SK-N-SH (cell line): ENCODE measurements at regions not wholly inside any gene's neighbourhood (a gene's known extent, or its start where the extent isn't known, plus 50 kb on each side); places are given as distances from the start of the nearest gene placed in this dataset.

Experiments used
- CTCF ChIA-PET: fragments of 300-600, 350-600 bp; formaldehyde crosslinking; extraction: SDS; loops from one replicate; lab custom pipeline; 2021; lab: Yijun Ruan, JAX
- POLR2A ChIA-PET: fragments of 350-600 bp; sonication (Branson Sonifier 250); formaldehyde crosslinking; extraction: SDS; loops from one replicate; lab custom pipeline; 2020; ENCODE audit warnings: antibody characterized with exemption, inconsistent platforms; lab: Yijun Ruan, JAX
- DNase-seq: peaks from one replicate; pipeline ENCODE4 v3.0.0; 2012
- H2AFZ ChIP-seq: fragments of 200-600 bp; sonication (generic); 2 replicates; pipeline ENCODE4 v1.8.1; 2016; ENCODE audit warnings: antibody characterized with exemption, mild to moderate bottlenecking, low read depth
- H3F3A ChIP-seq: fragments of 200-600 bp; sonication (generic); replicated peaks from 2 replicates; pipeline ENCODE3; 2016; ENCODE audit warnings: antibody characterized with exemption, mild to moderate bottlenecking; ENCODE audit not compliant: insufficient read depth
- H3K27ac ChIP-seq, 2 experiments: fragments of 200-500 bp in 1 of 2; fragments of 200-600 bp in 1 of 2; sonication (Bioruptor generic) in 1 of 2; sonication (generic), shearing (Covaris generic) in 1 of 2; 2 replicates each; pipeline versions ENCODE4 v1.5.1 to v1.6.1; 2014 to 2016; ENCODE audit warnings: low read depth in 2 of 2, inconsistent platforms in 1 of 2, low read length in 1 of 2, mild to moderate bottlenecking in 1 of 2, mixed read lengths in 1 of 2
- H3K27me3 ChIP-seq: fragments of 200-600 bp; sonication (generic), shearing (Covaris generic); 2 replicates; pipeline ENCODE4 v1.6.1; 2016; ENCODE audit warnings: mixed run types; ENCODE audit not compliant: insufficient read depth
- H3K36me3 ChIP-seq, 2 experiments: fragments of 200-500 bp in 1 of 2; fragments of 200-600 bp in 1 of 2; sonication (Bioruptor generic) in 1 of 2; sonication (generic) in 1 of 2; replicated peaks in 1 of 2; 2 replicates each; pipeline versions ENCODE3 to v1.5.1; 2014 to 2016; ENCODE audit warnings: low read length in 1 of 2, mild to moderate bottlenecking in 1 of 2; ENCODE audit not compliant: insufficient read depth in 2 of 2, control insufficient read depth in 1 of 2
- H3K4me1 ChIP-seq, 2 experiments: fragments of 200-500 bp in 1 of 2; fragments of 200-600 bp in 1 of 2; sonication (Bioruptor generic) in 1 of 2; sonication (generic), shearing (Covaris generic) in 1 of 2; 2 replicates each; pipeline versions ENCODE4 v1.5.1 to v1.6.1; 2014 to 2016; ENCODE audit warnings: low read depth in 1 of 2, low read length in 1 of 2, mixed run types in 1 of 2; ENCODE audit not compliant: insufficient read depth in 2 of 2, control insufficient read depth in 1 of 2
- H3K4me2 ChIP-seq: fragments of 200-600 bp; sonication (generic), shearing (Covaris generic); 2 replicates; pipeline ENCODE4 v1.6.1; 2017; ENCODE audit warnings: mixed run types
- H3K4me3 ChIP-seq, 2 experiments: fragments of 200-500 bp in 1 of 2; fragments of 200-600 bp in 1 of 2; sonication (Bioruptor generic) in 1 of 2; sonication (generic), shearing (Covaris generic) in 1 of 2; 2 replicates each; pipeline versions ENCODE4 v1.5.1 to v1.8.1; 2014 to 2016; ENCODE audit warnings: low read depth in 2 of 2, inconsistent platforms in 1 of 2, low read length in 1 of 2, mild to moderate bottlenecking in 1 of 2, mixed read lengths in 1 of 2, moderate library complexity in 1 of 2
- H3K79me2 ChIP-seq: fragments of 200-600 bp; sonication (generic); 2 replicates; pipeline ENCODE4 v1.8.1; 2017; ENCODE audit warnings: mild to moderate bottlenecking; ENCODE audit not compliant: insufficient read depth
- H3K9ac ChIP-seq: fragments of 200-600 bp; sonication (generic); 2 replicates; pipeline ENCODE4 v1.6.1; 2017; ENCODE audit warnings: mixed run types
- H3K9me2 ChIP-seq: fragments of 200-600 bp; sonication (generic); 2 replicates; pipeline ENCODE4 v1.6.1; 2017; ENCODE audit warnings: mixed run types
- H3K9me3 ChIP-seq: fragments of 200-600 bp; sonication (generic); 2 replicates; pipeline ENCODE4 v1.6.1; 2017; ENCODE audit warnings: mixed run types, mild to moderate bottlenecking, moderate library complexity
- H4K20me1 ChIP-seq: fragments of 200-600 bp; sonication (generic); 2 replicates; pipeline ENCODE4 v1.6.1; 2017; ENCODE audit warnings: mild to moderate bottlenecking, mixed run types; ENCODE audit not compliant: insufficient read depth
- CTCF ChIP-seq: fragments of 200-600 bp; sonication (generic); IDR thresholded peaks from 2 replicates; pipeline ENCODE4 v1.6.1; 2017; ENCODE audit warnings: antibody characterized with exemption, mild to moderate bottlenecking, moderate library complexity
- EP300 ChIP-seq, 2 experiments: IDR thresholded peaks; 2 replicates each; pipeline versions ENCODE4 v1.4.0 to v1.6.1; 2012; ENCODE audit warnings: borderline replicate concordance in 1 of 2, low read depth in 1 of 2, low read length in 1 of 2
- MEF2A ChIP-seq: IDR thresholded peaks from 2 replicates; pipeline ENCODE4 v1.4.0; 2012; ENCODE audit warnings: low read depth, borderline replicate concordance
- MXI1 ChIP-seq: IDR thresholded peaks from 2 replicates; pipeline ENCODE4 v1.6.1; 2012; ENCODE audit warnings: mild to moderate bottlenecking, low read depth, low read length, improper control_type of control experiment
- POLR2AphosphoS5 ChIP-seq: IDR thresholded peaks from 2 replicates; pipeline ENCODE4 v1.6.1; 2012; ENCODE audit warnings: low read depth, low read length
- REST ChIP-seq: IDR thresholded peaks from 2 replicates; pipeline ENCODE4 v1.6.1; 2012; ENCODE audit warnings: mild to moderate bottlenecking, low read depth, low read length, moderate library complexity
- RFX5 ChIP-seq: IDR thresholded peaks from 2 replicates; pipeline ENCODE4 v1.6.1; 2012; ENCODE audit warnings: mild to moderate bottlenecking, improper control_type of control experiment, low read length
- SMC3 ChIP-seq: IDR thresholded peaks from 2 replicates; pipeline ENCODE4 v1.6.1; 2012; ENCODE audit warnings: low read depth, low read length, improper control_type of control experiment
- USF1 ChIP-seq: IDR thresholded peaks from 2 replicates; pipeline ENCODE4 v1.4.0; 2012; ENCODE audit warnings: low read depth, borderline replicate concordance
- WGBS: methylation state at CpG from one replicate; pipeline ENCODE4 v1.1.6; 2017; ENCODE audit warnings: low lambda C conversion rate; 5-methylcytosine and 5-hydroxymethylcytosine counted together

- no peak for DNase-seq
- H3K4me3 ChIP-seq = no peak overlapping the region
Observed at GRCh38 chr2:4908461-4908860, 783.7 kb upstream of the SOX11 start.

More at GRCh38 chr2:4908461-4908860, 783.7 kb upstream of the SOX11 start:
- Histone ChIP-seq H3K27ac (no peak overlapping the region), H3K4me2 (no peak overlapping the region), H3K9ac (no peak overlapping the region), H2AFZ (no peak overlapping the region), H3F3A (no peaks in the 10 kb centered on the region), H3K9me2 (no peaks in the 10 kb centered on the region), H3K9me3 (no peaks in the 10 kb centered on the region), H3K4me1 (no peaks in the 10 kb centered on the region; a peak in 1 of 4 replicates), H3K27me3 (no peaks in the 10 kb centered on the region), H3K79me2 (no peaks in the 10 kb centered on the region), H4K20me1 (no peaks in the 10 kb centered on the region), H3K36me3 (no peaks in the 10 kb centered on the region)
- POLR2A ChIA-PET = interaction anchor here (1.5 kb wide), 1 partner anchor 34 kb away, joined by 4 read pairs; no protein-coding TSS in a partner anchor
- no peak for TF ChIP-seq MXI1
- no peak for TF ChIP-seq SMC3
- no peak for TF ChIP-seq EP300 (IDR thresholded peaks at IDR 0.05; ENCODE audit: borderline replicate concordance in 1 of 2, low read depth in 1 of 2, low read length in 1 of 2)
- no peak for TF ChIP-seq RFX5
- TF ChIP-seq REST = no peak
- TF ChIP-seq POLR2AphosphoS5 = no peak
- no peak for TF ChIP-seq CTCF
- no peak for TF ChIP-seq USF1
- no peak for TF ChIP-seq MEF2A
- CTCF ChIA-PET = no interaction called here
- WGBS = 12% methylated on average over 4 of the region's 6 CpGs
